Nucleus accumbens (tissue), 56 donors: ENCODE measurements at regions not wholly inside any gene's neighbourhood (a gene's known extent, or its start where the extent isn't known, plus 50 kb on each side); places are given as distances from the start of the nearest gene placed in this dataset.
"Not testable (repeated sequence)": the region's sequence is repeated elsewhere in the genome, so short reads cannot be mapped to it uniquely, and the experiment has no call there.

Experiments used
- DNase-seq, 56 donors: peaks; one replicate each; lab custom pipeline; 2025; lab: John Stamatoyannopoulos, UW

DNA sequence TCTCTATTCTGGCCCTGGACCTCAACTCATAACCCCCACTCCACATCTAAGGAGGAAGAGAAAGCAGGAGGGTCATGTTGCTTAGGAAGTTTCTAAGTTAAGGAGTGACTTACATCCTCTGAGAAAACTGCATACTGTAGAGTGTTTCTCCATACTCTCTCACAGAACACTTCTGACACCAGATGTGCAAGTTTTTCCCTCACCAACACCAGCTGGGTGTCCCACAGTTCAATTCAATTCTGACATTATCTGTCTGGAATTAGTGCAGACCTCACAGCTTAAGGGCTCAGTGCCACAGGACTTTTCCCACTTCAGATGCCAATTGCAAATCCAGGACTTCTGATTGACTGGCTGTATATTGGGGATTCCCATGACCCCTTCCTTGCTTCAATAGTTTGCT lies 89.0 kb upstream of the SFRP2 start:
- no peak for DNase-seq

DNA sequence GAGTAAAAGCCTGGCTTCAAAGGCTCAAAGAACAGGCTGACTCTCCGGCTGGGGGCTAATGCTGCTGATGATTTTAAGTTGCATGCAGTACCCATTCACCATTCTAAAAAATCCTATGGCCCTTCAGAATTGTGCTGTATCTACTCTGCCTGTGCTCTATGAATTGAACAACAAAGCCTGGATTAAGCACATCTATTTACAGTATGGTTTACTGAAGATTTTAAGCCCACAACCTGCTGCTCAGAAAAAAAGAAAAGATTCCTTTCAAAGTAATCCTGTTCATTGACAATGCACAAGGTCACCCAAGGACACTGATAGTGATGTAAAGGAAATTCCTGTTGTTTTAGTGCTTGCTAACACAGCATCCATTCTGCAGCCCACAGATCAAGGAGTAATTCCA lies 84.9 kb upstream of the SFRP2 start:
- no peak for DNase-seq

DNA sequence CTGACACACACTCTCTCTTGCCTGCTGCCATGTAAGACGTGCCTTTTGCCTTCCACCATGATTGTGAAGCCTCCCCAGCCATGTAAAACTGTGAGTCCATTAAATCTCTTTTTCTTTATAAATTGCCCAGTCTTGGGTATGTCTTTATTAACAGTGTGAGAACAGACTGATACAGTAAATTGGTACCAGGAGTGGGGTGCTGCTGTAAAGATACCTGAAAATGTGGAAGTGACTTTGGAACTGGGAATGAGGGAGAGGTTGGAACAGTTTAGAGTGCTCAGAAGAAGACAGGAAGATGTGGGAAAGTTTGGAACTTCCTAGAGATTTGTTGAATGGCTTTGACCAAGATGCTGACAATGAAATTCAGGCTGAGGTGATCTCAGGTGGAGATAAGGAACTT lies 77.9 kb upstream of the SFRP2 start:
- DNase-seq: not testable (repeated sequence)

DNA sequence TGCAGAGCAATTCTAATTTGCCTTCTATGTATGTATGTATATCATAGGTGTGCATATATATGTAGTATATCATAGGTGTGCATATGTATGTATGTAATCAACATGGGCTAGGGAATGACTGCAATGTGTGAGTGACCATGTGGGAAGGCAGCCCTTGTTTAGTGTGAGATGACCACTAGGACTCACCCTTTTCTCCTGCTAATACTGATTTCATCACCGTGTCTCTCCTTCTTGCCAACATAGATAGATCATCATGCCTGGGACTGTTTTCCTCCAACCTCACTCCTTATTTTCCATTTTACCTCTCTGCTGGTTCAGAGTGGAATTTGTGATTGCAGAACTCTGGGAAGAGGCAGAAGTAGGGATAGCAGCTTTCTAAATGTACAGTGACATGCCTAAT lies 63.6 kb upstream of the SFRP2 start:
- DNase-seq: no peak

DNA sequence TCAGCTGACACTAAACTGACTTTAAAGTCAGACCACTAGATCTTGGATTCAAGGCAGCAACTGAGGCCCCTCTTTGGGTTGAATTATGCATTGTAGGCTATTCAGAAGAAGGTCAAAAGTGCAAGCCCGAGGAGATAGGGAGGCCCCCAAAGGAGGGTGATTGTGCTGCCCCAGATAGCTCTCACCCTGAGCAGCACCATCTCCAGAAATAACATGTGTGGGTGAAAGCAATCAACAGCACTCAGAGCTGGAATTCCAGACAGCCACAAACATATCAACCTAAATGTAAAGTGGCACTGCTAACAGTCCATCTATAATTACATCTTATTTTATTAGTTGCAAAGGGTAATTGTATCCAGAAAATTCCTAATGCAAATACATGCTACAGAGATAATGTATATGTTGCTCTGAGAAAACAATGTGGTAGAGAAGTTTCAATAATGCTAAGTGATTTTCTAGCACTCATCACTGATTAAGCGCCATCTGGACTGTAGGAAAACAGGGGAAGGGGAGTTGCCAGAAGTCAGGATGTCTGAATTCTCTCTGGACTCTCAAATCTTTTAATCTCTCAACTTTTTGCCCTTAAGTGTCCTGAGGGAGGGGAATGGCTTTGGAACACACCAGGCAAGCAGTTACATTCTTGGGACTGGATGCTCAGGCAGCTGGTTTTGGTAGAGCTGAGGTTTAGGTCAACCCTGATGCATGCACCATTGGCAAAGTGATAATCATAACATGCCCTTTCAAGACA lies 61.8 kb upstream of the SFRP2 start:
- no peak for DNase-seq

DNA sequence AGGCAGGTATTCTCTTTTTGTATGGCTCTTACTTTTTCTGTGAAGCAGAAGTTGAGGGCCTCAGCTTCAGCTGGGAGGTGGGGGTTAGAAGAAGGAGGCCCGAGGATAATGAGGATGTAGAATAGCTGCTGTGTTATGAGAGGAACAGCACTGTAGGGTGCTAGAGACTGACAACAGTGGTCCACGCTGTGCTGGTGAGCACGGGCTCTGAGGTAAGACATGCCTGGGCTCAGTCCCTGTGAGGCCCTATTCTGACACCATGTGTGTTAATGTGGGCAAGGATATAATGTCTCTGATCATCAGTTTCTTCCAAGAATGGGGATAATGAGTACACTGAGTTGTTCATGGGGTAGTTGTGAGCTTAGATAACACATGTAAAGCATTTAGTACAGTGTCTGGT lies 55.3 kb upstream of the SFRP2 start:
- DNase-seq: no peak
